Peyer's patch (tissue), 4 donors: ENCODE measurements at regions not wholly inside any gene's neighbourhood (a gene's known extent, or its start where the extent isn't known, plus 50 kb on each side); places are given as distances from the start of the nearest gene placed in this dataset.

Experiments
- CTCF ChIP-seq, 6 experiments: fragments of 450-650 bp in 4 of 6; fragments of 200-600 bp in 2 of 6; sonication (generic) in 1 of 6; IDR thresholded peaks; one replicate each; pipeline ENCODE4 v1.5.1; 2017 to 2019; ENCODE audit warnings: antibody characterized with exemption in 6 of 6, mild to moderate bottlenecking in 3 of 6, moderate library complexity in 1 of 6
- POLR2A ChIP-seq, 2 donors: fragments of 450-650 bp; IDR thresholded peaks; one replicate each; pipeline ENCODE4 v1.5.1; 2017; ENCODE audit warnings: antibody characterized with exemption in 2 of 2, mild to moderate bottlenecking in 2 of 2, moderate library complexity in 2 of 2

DNA sequence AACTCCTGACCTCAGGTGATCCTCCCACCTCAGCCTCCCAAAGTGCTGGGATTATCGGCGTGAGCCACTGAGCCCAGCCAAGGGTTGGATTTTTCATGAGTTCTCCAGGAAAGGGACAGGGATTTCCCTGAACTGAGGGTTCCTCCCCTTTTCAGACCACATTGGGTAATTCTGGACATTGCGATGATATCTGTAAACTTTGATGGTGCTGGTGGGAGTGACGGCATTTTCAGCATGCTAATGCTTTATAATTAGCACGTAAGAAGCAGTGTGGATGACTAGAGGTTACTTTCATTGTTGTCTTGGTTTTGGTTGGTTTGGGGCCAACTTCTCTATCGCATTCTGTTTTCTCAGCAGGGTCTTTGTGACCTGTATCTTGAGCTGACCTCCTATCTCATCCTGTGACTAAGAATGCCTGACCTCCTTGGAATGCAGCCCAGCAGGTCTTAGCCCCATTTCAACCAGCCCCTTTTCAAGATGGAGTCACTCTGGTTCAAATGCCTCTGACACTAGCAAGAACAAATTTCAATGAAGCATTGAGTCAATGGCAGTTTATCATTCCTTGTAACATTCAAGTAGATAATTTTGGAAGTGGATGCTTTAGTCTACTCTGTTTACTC, 156.5 kb downstream of the TTLL2 start:
- TF ChIP-seq CTCF (IDR thresholded peaks at IDR 0.05) (no peak), POLR2A (IDR thresholded peaks at IDR 0.05) (no peak)
